ENCODE measurements at regions not wholly inside any gene's neighbourhood (a gene's known extent, or its start where the extent isn't known, plus 50 kb on each side); places are given as distances from the start of the nearest gene placed in this dataset.

GRCh38 chr9:18382243-18382642, 91.7 kb upstream of the ADAMTSL1 start:
- TF ChIP-seq CTCF (IDR thresholded peaks at IDR 0.05) (no peak), POLR2A (IDR thresholded peaks at IDR 0.05) (no peak)

Data from esophagus squamous epithelium (tissue), 4 donors.